ENCODE measurements at regions not wholly inside any gene's neighbourhood (a gene's known extent, or its start where the extent isn't known, plus 50 kb on each side); places are given as distances from the start of the nearest gene placed in this dataset.
A peak's percentile ranks its signal among the peaks of the same experiment; 100 is the strongest.

- peak; percentile 88 for DNase-seq
These were observed 243.1 kb upstream of the FOXN3 start for GRCh38 chr14:89660166-89660565.

- no peak for DNase-seq
These were observed 242.1 kb upstream of the FOXN3 start for GRCh38 chr14:89658977-89659670.

GRCh38 chr14:89657014-89657413, 240.0 kb upstream of the FOXN3 start:
- DNase-seq: no peak

- no peak for DNase-seq
These were observed 238.0 kb upstream of the FOXN3 start for GRCh38 chr14:89654998-89655397.

- DNase-seq: no peak
These were observed 235.3 kb upstream of the FOXN3 start for GRCh38 chr14:89652352-89652751.

GRCh38 chr14:89651805-89652204, 234.8 kb upstream of the FOXN3 start:
- no peak for DNase-seq

- DNase-seq: no peak
These were observed 233.3 kb upstream of the FOXN3 start for GRCh38 chr14:89650077-89650978.

GRCh38 chr14:89649451-89650075, 232.5 kb upstream of the FOXN3 start:
- DNase-seq: no peak

- no peak for DNase-seq
These were observed 231.9 kb upstream of the FOXN3 start for GRCh38 chr14:89648924-89649323.

GRCh38 chr14:89648510-89648909, 231.5 kb upstream of the FOXN3 start:
- DNase-seq: no peak

- DNase-seq: no peak
These were observed 229.9 kb upstream of the FOXN3 start for GRCh38 chr14:89646971-89647370.

- no peak for DNase-seq
These were observed 227.6 kb upstream of the FOXN3 start for GRCh38 chr14:89644641-89645040.

GRCh38 chr14:89641495-89642175, 224.6 kb upstream of the FOXN3 start:
- DNase-seq: no peak

GRCh38 chr14:89640141-89640540, 223.1 kb upstream of the FOXN3 start:
- DNase-seq: no peak

GRCh38 chr14:89639687-89640086, 222.7 kb upstream of the FOXN3 start:
- DNase-seq: no peak

- no peak for DNase-seq
These were observed 221.9 kb upstream of the FOXN3 start for GRCh38 chr14:89638891-89639290.

- no peak for DNase-seq
These were observed 220.5 kb upstream of the FOXN3 start for GRCh38 chr14:89637581-89637980.

GRCh38 chr14:89635615-89636014, 218.6 kb upstream of the FOXN3 start:
- DNase-seq: no peak

- no peak for DNase-seq
These were observed 217.0 kb upstream of the FOXN3 start for GRCh38 chr14:89634037-89634436.

GRCh38 chr14:89630101-89630829, 213.2 kb upstream of the FOXN3 start:
- no peak for DNase-seq

- no peak for DNase-seq
These were observed 212.3 kb upstream of the FOXN3 start for GRCh38 chr14:89629383-89629782.

GRCh38 chr14:89628521-89628920, 211.5 kb upstream of the FOXN3 start:
- DNase-seq: no peak

All from skin of body (tissue), 1 donor.